ENCODE measurements at regions not wholly inside any gene's neighbourhood (a gene's known extent, or its start where the extent isn't known, plus 50 kb on each side); places are given as distances from the start of the nearest gene placed in this dataset.

GRCh38 chr16:51674615-51675014 is 523.5 kb upstream of the SALL1 start:
- ChIA-PET CTCF (no interaction called here), POLR2A (no interaction called here)
- TF ChIP-seq CTCF (IDR thresholded peaks at IDR 0.05; ENCODE audit: insufficient read depth, low read depth, low read length), result no peak
- Histone ChIP-seq H3K4me3 (ENCODE audit: low read depth, low read length) (no peak overlapping the region), H3K27me3 (ENCODE audit: control insufficient read depth, insufficient read depth, low read length) (no peaks in the 10 kb centered on the region), H3K36me3 (ENCODE audit: control insufficient read depth, insufficient read depth, low read length) (no peaks in the 10 kb centered on the region)
- no peak for DNase-seq (ENCODE audit: low read depth)

- Histone ChIP-seq H3K4me3 (ENCODE audit: low read depth, low read length) (no peak overlapping the region), H3K36me3 (ENCODE audit: control insufficient read depth, insufficient read depth, low read length) (no peaks in the 10 kb centered on the region), H3K27me3 (ENCODE audit: control insufficient read depth, insufficient read depth, low read length) (no peaks in the 10 kb centered on the region)
- ChIA-PET CTCF (interaction anchor here (1.1 kb wide), 1 partner anchor 83 kb away, joined by 4 read pairs; no protein-coding TSS in a partner anchor), POLR2A (no interaction called here)
- DNase-seq (ENCODE audit: low read depth), result no peak
- no peak for TF ChIP-seq CTCF (IDR thresholded peaks at IDR 0.05; ENCODE audit: insufficient read depth, low read depth, low read length)
These were observed 519.5 kb upstream of the SALL1 start for GRCh38 chr16:51670527-51670926.

- no peak overlapping the region for H3K4me3 ChIP-seq (ENCODE audit: low read depth, low read length)
- DNase-seq (ENCODE audit: low read depth), result peak; percentile 7
- no peaks in the 10 kb centered on the region for H3K36me3 ChIP-seq (ENCODE audit: control insufficient read depth, insufficient read depth, low read length)
- ChIA-PET POLR2A (no interaction called here), CTCF (interaction anchor here (1.2 kb wide), 1 partner anchor 15 kb away, joined by 3 read pairs; no protein-coding TSS in a partner anchor)
- TF ChIP-seq CTCF (IDR thresholded peaks at IDR 0.05; ENCODE audit: insufficient read depth, low read depth, low read length), result no peak
- no peaks in the 10 kb centered on the region; the same call in 1 of the 2 replicates for H3K27me3 ChIP-seq (ENCODE audit: control insufficient read depth, insufficient read depth, low read length)
These were observed 515.8 kb upstream of the SALL1 start for GRCh38 chr16:51666821-51667220.

GRCh38 chr16:51666074-51666473 is 515.0 kb upstream of the SALL1 start:
- CTCF ChIA-PET, result interaction anchor here (1.2 kb wide), 1 partner anchor 15 kb away, joined by 3 read pairs; no protein-coding TSS in a partner anchor
- no peaks in the 10 kb centered on the region; the same call in 1 of the 2 replicates for H3K27me3 ChIP-seq (ENCODE audit: control insufficient read depth, insufficient read depth, low read length)
- no peaks in the 10 kb centered on the region for H3K36me3 ChIP-seq (ENCODE audit: control insufficient read depth, insufficient read depth, low read length)
- no peak for DNase-seq (ENCODE audit: low read depth)
- POLR2A ChIA-PET, result no interaction called here
- no peak overlapping the region for H3K4me3 ChIP-seq (ENCODE audit: low read depth, low read length)
- TF ChIP-seq CTCF (IDR thresholded peaks at IDR 0.05; ENCODE audit: insufficient read depth, low read depth, low read length), result no peak

GRCh38 chr16:51665436-51665998 is 514.4 kb upstream of the SALL1 start:
- POLR2A ChIA-PET, result no interaction called here
- TF ChIP-seq CTCF (IDR thresholded peaks at IDR 0.05; ENCODE audit: insufficient read depth, low read depth, low read length), result no peak
- no peak for DNase-seq (ENCODE audit: low read depth)
- no peak overlapping the region for H3K4me3 ChIP-seq (ENCODE audit: low read depth, low read length)
- H3K27me3 ChIP-seq (ENCODE audit: control insufficient read depth, insufficient read depth, low read length), result no peaks in the 10 kb centered on the region; the same call in 1 of the 2 replicates
- no peaks in the 10 kb centered on the region for H3K36me3 ChIP-seq (ENCODE audit: control insufficient read depth, insufficient read depth, low read length)
- CTCF ChIA-PET, result interaction anchor here (1.2 kb wide), 1 partner anchor 14 kb away, joined by 3 read pairs; no protein-coding TSS in a partner anchor

Data from BJ (cell line).